ENCODE measurements at regions not wholly inside any gene's neighbourhood (a gene's known extent, or its start where the extent isn't known, plus 50 kb on each side); places are given as distances from the start of the nearest gene placed in this dataset.

GRCh38 chrX:147846676-147847075, 65.0 kb upstream of the FMR1 start:
- TF ChIP-seq CTCF (IDR thresholded peaks at IDR 0.05) (no peak), POLR2A (IDR thresholded peaks at IDR 0.05) (no peak)

All from ovary (tissue), 3 donors.